ENCODE measurements at regions not wholly inside any gene's neighbourhood (a gene's known extent, or its start where the extent isn't known, plus 50 kb on each side); places are given as distances from the start of the nearest gene placed in this dataset.

DNA sequence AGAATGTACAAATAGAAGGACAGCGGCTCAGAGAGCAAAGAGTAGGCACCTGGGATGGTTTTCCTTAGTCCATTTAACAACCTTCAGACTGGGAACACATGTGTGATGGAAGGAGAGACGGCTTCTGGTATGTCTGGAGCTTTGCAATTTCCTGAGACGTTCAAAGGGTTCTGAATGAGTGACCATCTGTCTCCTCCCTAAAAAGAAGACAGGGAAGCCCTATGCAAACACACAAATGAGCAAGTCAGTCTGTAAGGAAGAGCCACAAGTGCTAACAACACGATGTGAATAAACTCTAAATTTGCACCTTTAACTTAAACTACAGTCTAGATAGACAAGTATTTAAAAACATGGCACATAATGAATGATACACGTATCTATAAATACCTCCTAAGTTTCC lies 391.0 kb downstream of the ICE1 start:
- TF ChIP-seq, protein P1, sequence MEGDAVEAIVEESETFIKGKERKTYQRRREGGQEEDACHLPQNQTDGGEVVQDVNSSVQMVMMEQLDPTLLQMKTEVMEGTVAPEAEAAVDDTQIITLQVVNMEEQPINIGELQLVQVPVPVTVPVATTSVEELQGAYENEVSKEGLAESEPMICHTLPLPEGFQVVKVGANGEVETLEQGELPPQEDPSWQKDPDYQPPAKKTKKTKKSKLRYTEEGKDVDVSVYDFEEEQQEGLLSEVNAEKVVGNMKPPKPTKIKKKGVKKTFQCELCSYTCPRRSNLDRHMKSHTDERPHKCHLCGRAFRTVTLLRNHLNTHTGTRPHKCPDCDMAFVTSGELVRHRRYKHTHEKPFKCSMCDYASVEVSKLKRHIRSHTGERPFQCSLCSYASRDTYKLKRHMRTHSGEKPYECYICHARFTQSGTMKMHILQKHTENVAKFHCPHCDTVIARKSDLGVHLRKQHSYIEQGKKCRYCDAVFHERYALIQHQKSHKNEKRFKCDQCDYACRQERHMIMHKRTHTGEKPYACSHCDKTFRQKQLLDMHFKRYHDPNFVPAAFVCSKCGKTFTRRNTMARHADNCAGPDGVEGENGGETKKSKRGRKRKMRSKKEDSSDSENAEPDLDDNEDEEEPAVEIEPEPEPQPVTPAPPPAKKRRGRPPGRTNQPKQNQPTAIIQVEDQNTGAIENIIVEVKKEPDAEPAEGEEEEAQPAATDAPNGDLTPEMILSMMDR (conservative IDR thresholded peaks at IDR 0.05): no peak
- no peak for TF ChIP-seq ZFX (IDR thresholded peaks at IDR 0.05)
